DMS 273 (cell line): ENCODE measurements at regions not wholly inside any gene's neighbourhood (a gene's known extent, or its start where the extent isn't known, plus 50 kb on each side); places are given as distances from the start of the nearest gene placed in this dataset.

ENCODE experiments used
- DNase-seq: peaks from one replicate; lab custom pipeline; 2025; ENCODE audit not compliant: unreplicated experiment; lab: John Stamatoyannopoulos, UW

GRCh38 chr1:87806379-87807094 lies 477.9 kb downstream of the LMO4 start:
- no peak for DNase-seq

GRCh38 chr1:87810166-87810565 lies 481.5 kb downstream of the LMO4 start:
- no peak for DNase-seq

- DNase-seq = no peak
These were observed 484.3 kb downstream of the LMO4 start for GRCh38 chr1:87812871-87813577.

- DNase-seq = no peak
These were observed 485.9 kb downstream of the LMO4 start for GRCh38 chr1:87814573-87814972.

GRCh38 chr1:87816646-87817045 lies 488.0 kb downstream of the LMO4 start:
- no peak for DNase-seq

GRCh38 chr1:87820668-87821334 lies 492.1 kb downstream of the LMO4 start:
- DNase-seq = no peak

GRCh38 chr1:87821335-87821697 lies 492.6 kb downstream of the LMO4 start:
- no peak for DNase-seq

GRCh38 chr1:87826681-87827251 lies 498.1 kb downstream of the LMO4 start:
- no peak for DNase-seq

GRCh38 chr1:87829360-87829759 lies 500.7 kb downstream of the LMO4 start:
- no peak for DNase-seq

GRCh38 chr1:87830432-87830978 lies 501.8 kb downstream of the LMO4 start:
- no peak for DNase-seq

- no peak for DNase-seq
These were observed 504.5 kb downstream of the LMO4 start for GRCh38 chr1:87833166-87833565.

GRCh38 chr1:87834151-87834550 lies 505.5 kb downstream of the LMO4 start:
- no peak for DNase-seq

- no peak for DNase-seq
These were observed 506.3 kb downstream of the LMO4 start for GRCh38 chr1:87834941-87835340.

- DNase-seq = no peak
These were observed 512.1 kb downstream of the LMO4 start for GRCh38 chr1:87840767-87841166.

GRCh38 chr1:87841332-87841731 lies 512.7 kb downstream of the LMO4 start:
- DNase-seq = no peak

GRCh38 chr1:87842156-87842555 lies 513.5 kb downstream of the LMO4 start:
- no peak for DNase-seq

GRCh38 chr1:87844251-87844650 lies 515.6 kb downstream of the LMO4 start:
- DNase-seq = no peak

- DNase-seq = no peak
These were observed 522.8 kb downstream of the LMO4 start for GRCh38 chr1:87851490-87851889.

- no peak for DNase-seq
These were observed 523.9 kb downstream of the LMO4 start for GRCh38 chr1:87852410-87853161.

- DNase-seq = no peak
These were observed 525.1 kb downstream of the LMO4 start for GRCh38 chr1:87853576-87854351.
